ENCODE measurements at regions not wholly inside any gene's neighbourhood (a gene's known extent, or its start where the extent isn't known, plus 50 kb on each side); places are given as distances from the start of the nearest gene placed in this dataset.
"Not testable (repeated sequence)": the region's sequence is repeated elsewhere in the genome, so short reads cannot be mapped to it uniquely, and the experiment has no call there.

GRCh38 chr4:189848672-189849071 is 92.0 kb upstream of the FRG1 start:
- TF ChIP-seq TAF1 (IDR thresholded peaks at IDR 0.05; ENCODE audit: borderline replicate concordance, low read depth, low read length); POLR2A (IDR thresholded peaks at IDR 0.05; ENCODE audit: low read depth, low read length): not testable (repeated sequence)

Data from GM12892 (cell line).